ENCODE measurements at regions not wholly inside any gene's neighbourhood (a gene's known extent, or its start where the extent isn't known, plus 50 kb on each side); places are given as distances from the start of the nearest gene placed in this dataset.
A peak's percentile ranks its signal among the peaks of the same experiment; 100 is the strongest.

DNA sequence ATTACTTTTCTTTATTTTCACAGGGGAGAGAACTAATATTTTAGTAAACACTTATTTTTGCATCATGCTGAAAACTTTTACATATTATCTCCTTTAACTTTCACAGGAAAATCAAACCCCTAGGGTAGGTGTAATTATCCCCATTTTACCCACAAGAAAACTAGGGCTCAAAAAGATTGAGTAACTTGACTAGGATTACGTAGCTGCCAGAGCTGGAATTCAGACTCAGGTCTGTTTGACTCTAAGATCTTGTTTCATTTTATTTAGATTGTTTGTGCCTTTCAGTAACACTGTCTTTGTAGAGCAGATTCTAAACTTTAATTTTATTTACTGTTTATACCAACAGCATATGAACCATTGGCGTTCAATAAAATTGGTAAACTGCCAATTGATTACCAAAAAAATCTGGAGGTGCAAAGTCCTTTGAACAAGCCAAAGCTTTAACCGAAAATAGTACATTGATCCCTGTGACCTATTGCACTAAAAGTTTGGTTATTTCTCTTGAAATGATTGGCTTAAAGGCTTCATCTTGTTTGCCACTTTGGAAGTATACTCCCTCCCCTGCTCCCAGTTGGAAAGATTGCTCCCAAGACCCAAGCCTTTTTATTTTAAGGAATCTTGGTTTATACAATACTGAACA, 71.0 kb upstream of the WDR26 start:
- ATAC-seq = no peak

DNA sequence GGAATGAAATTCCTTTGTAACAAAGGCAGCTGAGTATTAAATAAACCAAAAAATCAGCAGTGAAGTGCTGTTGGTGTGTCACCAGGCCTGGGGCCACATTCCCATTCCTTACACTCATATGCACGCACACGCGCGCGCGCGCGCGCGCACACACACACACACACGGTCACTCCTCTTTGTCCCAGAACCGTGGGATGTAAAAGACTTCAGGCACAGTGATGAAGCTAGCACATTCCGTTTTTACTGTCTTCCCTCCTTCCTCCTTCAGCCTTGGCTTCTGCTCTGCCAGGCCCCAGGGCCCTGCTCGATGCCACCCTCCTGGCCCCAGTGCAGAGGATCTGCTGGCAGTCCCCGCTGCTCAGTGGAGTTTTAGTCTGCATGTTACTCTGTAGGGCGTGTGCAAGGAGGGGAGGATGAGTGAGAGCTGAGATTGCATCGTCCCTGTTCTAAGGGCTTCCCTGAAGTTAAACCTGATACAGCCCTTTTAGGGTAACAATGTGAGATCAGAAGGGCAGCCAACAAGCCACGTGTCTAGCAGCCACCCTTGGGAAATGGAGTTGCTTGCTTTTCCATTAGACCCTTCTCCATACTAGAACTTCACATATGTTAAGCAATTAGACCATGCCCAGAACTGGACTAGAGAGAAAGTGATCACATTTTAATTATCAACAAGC, 71.7 kb upstream of the WDR26 start:
- ATAC-seq = no peak

GRCh38 chr1:224507771-224508523, 73.3 kb upstream of the WDR26 start:
- no peak for ATAC-seq

- ATAC-seq = no peak
Measured at GRCh38 chr1:224509907-224510306, 75.3 kb upstream of the WDR26 start.

DNA sequence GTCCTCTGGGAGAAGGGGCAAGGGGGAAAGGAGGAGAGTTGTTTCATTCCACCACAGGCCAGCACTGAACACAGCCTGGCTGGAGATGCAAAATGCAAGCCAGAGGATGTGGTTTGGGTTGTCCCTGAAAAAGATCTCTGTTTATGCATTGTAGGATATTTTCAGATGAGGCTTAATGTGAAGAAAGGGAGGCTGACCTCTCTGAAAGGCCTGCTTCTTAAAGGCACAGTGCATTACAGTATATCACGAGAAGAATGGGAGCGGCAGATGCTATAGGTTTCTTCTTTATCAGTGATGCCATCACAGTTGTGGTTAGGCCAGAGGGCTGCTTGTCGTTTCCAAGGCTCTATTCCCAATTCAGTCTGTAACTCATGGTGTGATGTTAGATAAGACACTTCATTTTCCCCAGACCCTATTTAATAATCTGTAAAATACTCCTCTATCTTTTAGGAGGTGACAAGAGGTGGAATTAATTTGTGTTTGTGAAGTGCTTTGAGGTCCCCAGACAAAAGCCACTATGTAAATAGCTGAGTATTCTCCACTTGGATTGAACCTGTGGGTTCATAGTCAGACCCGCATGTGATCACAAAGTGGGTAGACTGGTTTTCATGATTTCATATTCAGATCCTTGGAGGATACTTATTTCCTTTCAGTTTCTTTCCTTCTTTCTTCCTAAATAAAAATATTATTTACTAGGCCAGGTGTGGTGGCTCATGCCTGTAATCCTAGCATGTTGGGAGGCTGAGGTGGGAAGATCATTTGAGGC, 76.5 kb upstream of the WDR26 start:
- ATAC-seq = no peak

DNA sequence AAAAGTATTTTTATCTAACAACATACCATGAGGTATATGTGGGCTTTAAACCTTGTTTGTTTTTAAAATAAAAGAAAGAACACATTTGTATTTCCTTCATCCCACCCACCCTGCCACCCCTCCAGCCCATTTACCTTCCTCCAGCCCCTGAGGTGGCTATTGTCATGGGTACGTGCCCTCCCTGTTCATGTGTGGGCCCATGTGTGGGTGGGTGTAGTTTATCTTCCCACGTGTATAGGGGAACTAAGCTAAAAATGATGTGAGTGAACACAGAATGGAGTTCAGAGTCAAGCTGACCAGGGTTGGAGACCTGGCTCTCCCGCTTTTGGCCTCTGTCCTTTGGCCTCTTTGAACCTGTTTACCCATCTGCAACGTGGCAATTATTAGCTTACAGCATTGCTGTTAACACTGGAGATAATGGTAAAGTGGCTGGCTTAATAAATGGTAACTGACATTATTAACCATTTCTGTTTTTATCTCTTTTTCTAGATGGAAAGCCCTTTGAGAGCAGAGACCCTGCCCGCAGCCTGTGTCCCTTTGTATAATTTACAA, 78.1 kb upstream of the WDR26 start:
- no peak for ATAC-seq

GRCh38 chr1:224513383-224513782, 78.8 kb upstream of the WDR26 start:
- ATAC-seq = no peak

DNA sequence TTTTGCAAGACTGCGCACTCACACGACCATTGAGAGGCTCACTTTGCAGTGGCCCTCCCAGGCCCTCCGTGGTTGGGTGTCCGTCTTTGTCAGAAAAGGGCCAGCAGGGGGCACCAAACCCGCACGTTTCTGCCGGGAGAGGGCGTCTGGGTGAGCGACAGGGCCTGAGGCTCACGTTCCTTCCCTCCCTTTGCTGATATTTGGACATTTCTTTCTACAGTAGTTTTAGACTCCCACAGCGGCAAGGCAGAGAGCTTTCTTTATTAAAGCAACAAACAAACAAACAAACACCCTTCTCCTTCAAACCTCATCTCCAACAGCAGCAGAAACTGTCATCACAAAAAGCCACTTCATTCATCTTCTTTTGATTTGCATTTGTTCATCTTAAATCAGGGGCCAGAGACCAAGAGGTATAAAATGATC, 79.2 kb upstream of the WDR26 start:
- peak; percentile 85 to 91 for ATAC-seq

DNA sequence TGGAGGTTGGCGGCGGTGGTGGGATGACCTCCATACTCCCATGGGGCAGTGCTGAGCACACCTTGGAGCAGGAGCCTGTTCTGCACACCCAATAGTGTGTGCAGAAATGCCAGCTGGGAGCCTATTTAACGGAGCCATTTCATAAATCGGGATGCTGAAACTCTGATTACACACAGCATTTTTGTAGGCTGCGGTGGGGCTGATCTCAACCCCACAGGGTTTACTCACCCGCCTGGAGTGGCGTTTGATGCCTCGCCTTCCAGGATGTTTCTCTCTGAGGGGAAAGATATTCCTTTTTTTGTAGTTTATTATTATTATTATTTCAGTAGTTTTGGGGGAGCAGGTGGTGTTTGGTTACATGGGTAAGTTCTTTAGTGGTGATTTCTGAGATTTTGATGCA, 82.6 kb upstream of the WDR26 start:
- ATAC-seq = no peak

DNA sequence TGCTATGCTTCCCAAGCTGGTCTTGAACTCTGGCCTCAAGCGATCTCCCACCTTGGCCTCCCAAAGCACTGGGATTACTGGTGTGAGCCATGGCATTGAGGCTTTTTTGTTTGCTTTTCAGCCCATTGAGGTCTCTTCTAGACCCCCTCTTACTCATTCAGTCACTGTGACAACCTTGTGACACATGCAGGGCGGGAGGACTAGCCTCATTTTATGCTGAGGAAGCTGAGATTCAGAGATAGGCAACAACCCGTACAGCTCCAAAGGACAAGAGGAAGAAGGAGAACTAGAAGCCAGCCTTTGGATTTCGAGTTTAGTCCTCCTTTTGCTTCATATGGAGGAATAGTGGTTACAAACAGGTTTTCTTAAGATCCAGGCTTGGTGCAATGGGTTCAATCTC, 83.9 kb upstream of the WDR26 start:
- no peak for ATAC-seq

GRCh38 chr1:224519874-224520273, 85.3 kb upstream of the WDR26 start:
- ATAC-seq = no peak

GRCh38 chr1:224520808-224521207, 86.2 kb upstream of the WDR26 start:
- no peak for ATAC-seq

GRCh38 chr1:224521904-224522734, 87.5 kb upstream of the WDR26 start:
- no peak for ATAC-seq

DNA sequence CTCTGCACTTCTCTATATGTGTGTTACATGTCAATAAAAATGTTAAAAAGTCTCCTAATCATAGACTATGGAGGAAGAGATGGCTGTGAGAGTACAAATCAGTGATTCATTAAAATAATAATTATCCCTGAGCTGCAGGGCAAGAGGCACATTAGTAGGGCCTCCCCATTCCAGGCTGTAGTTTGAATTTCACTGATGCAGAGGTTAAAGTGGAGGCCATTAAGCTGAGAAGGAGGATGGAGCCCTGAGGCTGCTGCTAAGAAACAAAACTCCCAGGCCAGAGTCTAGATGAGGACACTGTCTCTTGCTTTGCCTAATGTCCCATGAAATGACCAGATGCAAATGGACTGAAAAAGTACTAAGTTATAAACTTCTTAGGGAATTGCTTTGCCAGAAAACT, 89.1 kb upstream of the WDR26 start:
- ATAC-seq = no peak

GRCh38 chr1:224524679-224525078, 90.1 kb upstream of the WDR26 start:
- no peak for ATAC-seq

- ATAC-seq = no peak
Measured at GRCh38 chr1:224525411-224526040, 90.6 kb upstream of the CNIH3 start.

GRCh38 chr1:224526771-224527170, 89.3 kb upstream of the CNIH3 start:
- ATAC-seq = no peak

GRCh38 chr1:224528900-224529299, 87.2 kb upstream of the CNIH3 start:
- ATAC-seq = no peak

DNA sequence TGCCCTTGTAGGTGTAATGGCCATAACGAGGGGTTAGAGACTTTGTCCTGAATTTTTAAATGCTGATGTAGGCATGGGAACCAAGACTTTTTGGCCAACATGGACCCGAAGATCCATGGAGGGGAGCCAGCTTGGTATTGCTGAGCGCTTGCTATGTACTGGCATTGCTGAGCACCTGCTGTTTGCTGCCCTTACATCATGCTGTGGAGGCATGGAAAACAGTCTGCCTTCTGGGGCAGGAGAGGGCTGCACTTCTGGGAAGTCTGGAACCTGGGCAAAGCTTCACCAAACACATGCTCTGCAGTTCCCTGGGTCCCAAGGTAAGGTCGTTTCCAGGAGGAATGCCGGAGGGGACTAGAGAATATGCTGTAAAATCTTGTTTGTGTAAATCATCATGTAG, 86.3 kb upstream of the CNIH3 start:
- ATAC-seq = no peak

- no peak for ATAC-seq
Measured at GRCh38 chr1:224533517-224533916, 82.6 kb upstream of the CNIH3 start.

DNA sequence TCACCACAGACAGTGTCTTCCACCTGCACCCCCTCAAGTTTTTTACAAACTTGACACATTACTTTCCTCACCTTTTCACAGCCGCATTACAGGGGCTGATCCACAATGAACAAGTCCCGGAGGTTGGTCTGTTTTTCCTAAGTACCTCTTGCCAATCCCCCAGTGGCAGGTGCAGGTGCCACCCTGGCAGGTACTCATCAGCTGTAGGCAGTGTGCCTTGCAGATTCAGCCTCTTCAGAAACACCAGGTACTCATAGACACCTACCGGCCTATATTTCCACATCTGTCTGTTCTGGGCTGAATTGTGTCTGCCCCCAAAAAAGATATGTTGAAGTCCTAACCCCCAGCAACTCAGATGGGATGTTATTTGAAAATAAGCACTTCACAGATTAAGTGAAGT, 81.4 kb upstream of the CNIH3 start:
- ATAC-seq = no peak

- no peak for ATAC-seq
Measured at GRCh38 chr1:224535641-224536040, 80.5 kb upstream of the CNIH3 start.
